Kidney (tissue), 13 donors: ENCODE measurements at regions not wholly inside any gene's neighbourhood (a gene's known extent, or its start where the extent isn't known, plus 50 kb on each side); places are given as distances from the start of the nearest gene placed in this dataset.

Experiments used
- DNase-seq, 5 donors: peaks; one replicate each; pipeline ENCODE4 v3.0.0-alpha.2; 2013 to 2020
- FAIRE-seq: peaks from 2 replicates; lab custom pipeline; 2012; peaks lifted over from hg19 to GRCh38; lab: Jason Lieb, UNC
- H3K27ac ChIP-seq, 2 donors: one replicate each; pipeline ENCODE4 v1.7.0; 2013; ENCODE audit warnings: low read depth in 2 of 2, low read length in 2 of 2, inconsistent platforms in 1 of 2
- H3K27me3 ChIP-seq: one replicate; pipeline ENCODE4 v1.7.1; 2013; ENCODE audit warnings: low read length, inconsistent platforms; ENCODE audit not compliant: control insufficient read depth, insufficient read depth
- H3K36me3 ChIP-seq, 3 donors: one replicate each; pipeline versions ENCODE4 v1.7.0 to v1.7.1; 2013; ENCODE audit warnings: low read length in 3 of 3, control low read depth in 1 of 3, inconsistent platforms in 1 of 3; ENCODE audit not compliant: insufficient read depth in 3 of 3, control insufficient read depth in 2 of 3
- H3K4me1 ChIP-seq, 3 donors: one replicate each; pipeline versions ENCODE4 v1.7.0 to v1.7.1; 2013; ENCODE audit warnings: low read length in 3 of 3, inconsistent platforms in 1 of 3, low read depth in 1 of 3; ENCODE audit not compliant: control insufficient read depth in 2 of 3, insufficient read depth in 2 of 3
- H3K4me3 ChIP-seq, 3 donors: one replicate each; pipeline versions ENCODE4 v1.7.0 to v1.8.1; 2013; ENCODE audit warnings: low read length in 3 of 3, control low read depth in 1 of 3, inconsistent platforms in 1 of 3
- H3K9ac ChIP-seq, 3 donors: one replicate each; pipeline versions ENCODE4 v1.7.0 to v1.7.1; 2013; ENCODE audit warnings: low read length in 3 of 3, control low read depth in 1 of 3, inconsistent platforms in 1 of 3
- H3K9me3 ChIP-seq, 3 donors: one replicate each; pipeline versions ENCODE4 v1.7.0 to v1.7.1; 2013; ENCODE audit warnings: low read length in 3 of 3, control low read depth in 1 of 3, inconsistent platforms in 1 of 3; ENCODE audit not compliant: control insufficient read depth in 2 of 3, insufficient read depth in 1 of 3
- CTCF ChIP-seq: IDR thresholded peaks from 3 replicates; pipeline ENCODE4 v1.5.1; 2012; ENCODE audit warnings: mild to moderate bottlenecking, moderate library complexity, borderline replicate concordance; ENCODE audit not compliant: insufficient read depth; ENCODE audit errors: extremely low read depth
- intact Hi-C: fragments of 100-400 bp; cut with DNase I; formaldehyde crosslinking; loops from one replicate; pipeline ENCODE4 v1.11.1; 2022
- donor health status: control.
- donor health status: control.
- donor health status: control.
- donor health status: control.
- donor health status: control.
- donor health status: DM: yes; HTN: yes; CAD: no.
- donor health status: Normal renal cell carcinoma (clear cell type).

GRCh38 chr11:45432910-45433309 lies 146.8 kb upstream of the SYT13 start:
- Histone ChIP-seq H3K36me3 (no peaks in the 10 kb centered on the region), H3K27ac (no peak overlapping the region), H3K27me3 (no peaks in the 10 kb centered on the region), H3K4me3 (no peak overlapping the region), H3K4me1 (no peaks in the 10 kb centered on the region), H3K9me3 (no peaks in the 10 kb centered on the region), H3K9ac (no peak overlapping the region)
- intact Hi-C loops, result no loop called here
- FAIRE-seq (no peak), DNase-seq (no peak)
- no peak for TF ChIP-seq CTCF

GRCh38 chr11:45432100-45432499 lies 146.0 kb upstream of the SYT13 start:
- Histone ChIP-seq H3K4me1 (no peaks in the 10 kb centered on the region), H3K36me3 (no peaks in the 10 kb centered on the region), H3K9me3 (no peaks in the 10 kb centered on the region), H3K9ac (no peak overlapping the region), H3K27ac (no peak overlapping the region), H3K4me3 (no peak overlapping the region), H3K27me3 (no peaks in the 10 kb centered on the region)
- intact Hi-C loops, result no loop called here
- TF ChIP-seq CTCF, result no peak
- DNase-seq (no peak), FAIRE-seq (no peak)

GRCh38 chr11:45431046-45432018 lies 145.2 kb upstream of the SYT13 start:
- Histone ChIP-seq H3K27ac (no peak overlapping the region), H3K9me3 (no peaks in the 10 kb centered on the region), H3K27me3 (no peaks in the 10 kb centered on the region), H3K4me3 (no peak overlapping the region), H3K4me1 (no peaks in the 10 kb centered on the region), H3K9ac (no peak overlapping the region), H3K36me3 (no peaks in the 10 kb centered on the region)
- FAIRE-seq (no peak), DNase-seq (no peak)
- TF ChIP-seq CTCF, result no peak
- intact Hi-C loops, result no loop called here
